ENCODE measurements at regions not wholly inside any gene's neighbourhood (a gene's known extent, or its start where the extent isn't known, plus 50 kb on each side); places are given as distances from the start of the nearest gene placed in this dataset.

GRCh38 chr2:123153041-123153440 is 872.0 kb upstream of the CNTNAP5 start:
- no peak overlapping the region for H2BK12ac ChIP-seq (ENCODE audit: low read depth, low read length)
- no peak for DNase-seq (ENCODE audit: low read depth in 1 of 2, low spot score in 2 of 2)
- H4K20me1 ChIP-seq (replicated peaks in 1 of 2; ENCODE audit: control insufficient read depth in 1 of 2, insufficient read depth in 2 of 2, low read length in 2 of 2), result no peaks in the 10 kb centered on the region
- no peak overlapping the region for H4K8ac ChIP-seq (ENCODE audit: extremely low read depth, insufficient read depth, low read length)
- no peak overlapping the region for H3K4me3 ChIP-seq (ENCODE audit: extremely low read depth in 1 of 4, insufficient read depth in 2 of 4, low read depth in 3 of 4, low read length in 4 of 4)
- no peaks in the 10 kb centered on the region for H3K4me1 ChIP-seq (replicated peaks in 1 of 4; ENCODE audit: control insufficient read depth in 3 of 4, insufficient read depth in 4 of 4, low read length in 3 of 4)
- no peak overlapping the region for H3K56ac ChIP-seq (replicated peaks; ENCODE audit: insufficient read length, low read depth, low read length)
- H3K4me2 ChIP-seq (ENCODE audit: insufficient read depth in 1 of 2, low read depth in 2 of 2, low read length in 2 of 2), result no peak overlapping the region
- H3K23ac ChIP-seq (ENCODE audit: insufficient read length), result no peak overlapping the region
- ChIA-PET POLR2A (ENCODE audit: partially characterized antibody) (no interaction called here), CTCF (ENCODE audit: partially characterized antibody) (no interaction called here)
- H3K9me3 ChIP-seq (ENCODE audit: insufficient read depth in 2 of 2, low read depth in 1 of 2, low read length in 1 of 2), result no peaks in the 10 kb centered on the region
- H2BK20ac ChIP-seq (ENCODE audit: low read length), result no peak overlapping the region
- no peak overlapping the region for H3K27ac ChIP-seq (ENCODE audit: low read depth, low read length)
- no peak overlapping the region for H3K18ac ChIP-seq (ENCODE audit: extremely low read depth, low read length)
- H3K36me3 ChIP-seq (ENCODE audit: control insufficient read depth in 2 of 4, insufficient read depth in 4 of 4, low read length in 3 of 4), result no peaks in the 10 kb centered on the region
- no peak overlapping the region for H4K5ac ChIP-seq (ENCODE audit: insufficient read length, low read depth, low read length)
- WGBS, 2 experiments (ENCODE audit: extremely low coverage in 1 of 2, insufficient coverage in 1 of 2, insufficient read length in 1 of 2, insufficient replicate concordance in 2 of 2, low coverage in 1 of 2, low lambda C conversion rate in 2 of 2, missing lambda C conversion rate in 1 of 2), result 96% methylated on average over 1 of the region's 1 CpG; no CpG with 5 or more reads in 1 of the 2 experiments
- no peak for FAIRE-seq
- H3K4ac ChIP-seq (replicated peaks; ENCODE audit: insufficient read length, low read depth, low read length), result no peak overlapping the region
- no peak overlapping the region for H2AK5ac ChIP-seq (ENCODE audit: low read depth, low read length)
- no peaks in the 10 kb centered on the region for H3K27me3 ChIP-seq (replicated peaks in 1 of 4; ENCODE audit: control insufficient read depth in 3 of 4, extremely low read depth in 1 of 4, insufficient read depth in 3 of 4, low read length in 3 of 4)
- no peak overlapping the region for H3K9ac ChIP-seq (replicated peaks in 1 of 4; ENCODE audit: extremely low read depth in 1 of 4, low read depth in 3 of 4, low read length in 3 of 4)
- H2BK120ac ChIP-seq (replicated peaks; ENCODE audit: low read depth, low read length), result no peak overlapping the region
- H2BK15ac ChIP-seq (ENCODE audit: low read length), result no peak overlapping the region
- H3K79me2 ChIP-seq (ENCODE audit: control insufficient read depth in 1 of 2, insufficient read depth in 2 of 2, low read length in 2 of 2), result no peaks in the 10 kb centered on the region
- H2BK5ac ChIP-seq (ENCODE audit: low read depth, low read length), result no peak overlapping the region
- no peak overlapping the region for H3K14ac ChIP-seq (ENCODE audit: insufficient read length)
- no peaks in the 10 kb centered on the region for H3K23me2 ChIP-seq (ENCODE audit: low read depth, low read length)
- H4K91ac ChIP-seq (replicated peaks; ENCODE audit: insufficient read length, low read length), result no peak overlapping the region
- no peaks in the 10 kb centered on the region for H3K79me1 ChIP-seq (ENCODE audit: low read depth, low read length)
- TF ChIP-seq SIRT6 (IDR thresholded peaks at IDR 0.05; ENCODE audit: low read length) (no peak), ZNF274 (IDR thresholded peaks at IDR 0.05; ENCODE audit: borderline replicate concordance, extremely low read depth, low read length) (no peak), JUND (IDR thresholded peaks at IDR 0.05; ENCODE audit: low read length) (no peak)
- H2AFZ ChIP-seq (ENCODE audit: low read length), result no peak overlapping the region
